ENCODE measurements at regions not wholly inside any gene's neighbourhood (a gene's known extent, or its start where the extent isn't known, plus 50 kb on each side); places are given as distances from the start of the nearest gene placed in this dataset.

DNA sequence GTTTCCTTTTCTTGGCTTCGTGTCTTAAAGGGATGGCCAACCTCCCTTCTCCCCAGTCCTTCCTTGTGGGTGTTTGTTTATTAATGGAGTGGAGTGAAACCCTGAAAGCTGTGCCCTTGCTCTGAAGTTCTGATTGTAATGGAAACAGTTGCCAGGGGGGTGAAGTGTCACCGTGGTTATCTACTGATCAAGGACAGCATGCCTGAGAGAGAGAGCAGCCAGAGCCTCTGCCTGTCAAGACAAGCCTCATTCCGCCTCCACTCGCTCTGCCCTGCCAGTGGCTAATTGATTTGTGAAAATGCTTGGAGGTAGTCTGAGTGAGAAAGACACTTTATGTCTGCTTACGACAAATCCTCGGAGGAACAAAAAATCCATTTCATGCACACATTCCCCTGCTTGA lies 143.7 kb upstream of the SLC30A5 start:
- H3F3A ChIP-seq (ENCODE audit: low read depth) = no peaks in the 10 kb centered on the region
- H3K36me3 Mint-ChIP-seq = no peaks in the 10 kb centered on the region
- no peak overlapping the region for H3K4me2 ChIP-seq
- no peaks in the 10 kb centered on the region for H3K9me3 ChIP-seq (ENCODE audit: low read depth)
- H2AFZ ChIP-seq (replicated peaks) = no peak overlapping the region
- no peak for TF ChIP-seq EZH2 (IDR thresholded peaks at IDR 0.05)
- TF ChIP-seq, protein P1, sequence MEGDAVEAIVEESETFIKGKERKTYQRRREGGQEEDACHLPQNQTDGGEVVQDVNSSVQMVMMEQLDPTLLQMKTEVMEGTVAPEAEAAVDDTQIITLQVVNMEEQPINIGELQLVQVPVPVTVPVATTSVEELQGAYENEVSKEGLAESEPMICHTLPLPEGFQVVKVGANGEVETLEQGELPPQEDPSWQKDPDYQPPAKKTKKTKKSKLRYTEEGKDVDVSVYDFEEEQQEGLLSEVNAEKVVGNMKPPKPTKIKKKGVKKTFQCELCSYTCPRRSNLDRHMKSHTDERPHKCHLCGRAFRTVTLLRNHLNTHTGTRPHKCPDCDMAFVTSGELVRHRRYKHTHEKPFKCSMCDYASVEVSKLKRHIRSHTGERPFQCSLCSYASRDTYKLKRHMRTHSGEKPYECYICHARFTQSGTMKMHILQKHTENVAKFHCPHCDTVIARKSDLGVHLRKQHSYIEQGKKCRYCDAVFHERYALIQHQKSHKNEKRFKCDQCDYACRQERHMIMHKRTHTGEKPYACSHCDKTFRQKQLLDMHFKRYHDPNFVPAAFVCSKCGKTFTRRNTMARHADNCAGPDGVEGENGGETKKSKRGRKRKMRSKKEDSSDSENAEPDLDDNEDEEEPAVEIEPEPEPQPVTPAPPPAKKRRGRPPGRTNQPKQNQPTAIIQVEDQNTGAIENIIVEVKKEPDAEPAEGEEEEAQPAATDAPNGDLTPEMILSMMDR (IDR thresholded peaks at IDR 0.05) = no peak
- no peak for TF ChIP-seq EZH2phosphoT487 (IDR thresholded peaks at IDR 0.05)
- H3K27me3 ChIP-seq = no peaks in the 10 kb centered on the region
- no peak overlapping the region for H3K4me3 Mint-ChIP-seq
- H3K27me3 Mint-ChIP-seq (ENCODE audit: insufficient read depth, low read depth) = peaks cover 2% of the 10 kb centered on the region
- peaks cover 2% of the 10 kb centered on the region for H3K9me3 Mint-ChIP-seq
- peak overlapping the region; percentile 74 for H3K27ac Mint-ChIP-seq
- H3K4me3 ChIP-seq = no peak overlapping the region
- H3K4me1 ChIP-seq = peaks cover 11% of the 10 kb centered on the region
- DNase-seq (ENCODE audit: low spot score) = peak; percentile 16
- H3K79me2 ChIP-seq (ENCODE audit: low read depth) = no peaks in the 10 kb centered on the region
- H3K36me3 ChIP-seq = no peaks in the 10 kb centered on the region
- H3K4me1 Mint-ChIP-seq = peaks cover 6% of the 10 kb centered on the region
- no peaks in the 10 kb centered on the region for H4K20me1 ChIP-seq (ENCODE audit: low read depth)
- H3K9ac ChIP-seq = no peak overlapping the region
- H3K27ac ChIP-seq = no peak overlapping the region

DNA sequence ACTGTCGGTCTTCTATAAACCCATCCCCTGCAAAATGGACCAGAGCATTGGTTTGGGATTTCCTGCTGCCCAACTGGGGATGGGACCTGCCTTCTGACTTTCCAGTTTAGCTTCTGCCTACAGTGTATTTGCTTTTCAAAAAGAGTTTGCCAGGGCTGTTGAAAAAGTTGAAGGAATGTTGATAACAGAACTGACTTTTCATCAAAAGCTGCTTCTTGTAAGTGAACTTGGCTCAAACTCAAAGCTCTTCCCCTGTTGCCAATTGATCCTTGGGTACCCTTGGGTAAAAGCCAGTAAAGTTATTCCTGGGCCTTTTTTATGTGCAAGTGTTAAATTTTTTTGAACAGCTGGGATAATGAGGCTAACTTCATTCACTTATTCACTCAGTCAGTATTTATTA lies 142.9 kb upstream of the SLC30A5 start:
- H3K9ac ChIP-seq = no peak overlapping the region
- H3K4me3 ChIP-seq = no peak overlapping the region
- H3K27me3 ChIP-seq = no peaks in the 10 kb centered on the region
- no peak for DNase-seq (ENCODE audit: low spot score)
- no peaks in the 10 kb centered on the region for H3K79me2 ChIP-seq (ENCODE audit: low read depth)
- no peaks in the 10 kb centered on the region for H4K20me1 ChIP-seq (ENCODE audit: low read depth)
- H3F3A ChIP-seq (ENCODE audit: low read depth) = no peaks in the 10 kb centered on the region
- no peak overlapping the region for H3K27ac ChIP-seq
- no peaks in the 10 kb centered on the region for H3K36me3 ChIP-seq
- no peak overlapping the region for H3K4me2 ChIP-seq
- no peak overlapping the region for H3K27ac Mint-ChIP-seq
- peaks cover 6% of the 10 kb centered on the region for H3K4me1 Mint-ChIP-seq
- no peak overlapping the region for H3K4me3 Mint-ChIP-seq
- H2AFZ ChIP-seq (replicated peaks) = no peak overlapping the region
- no peaks in the 10 kb centered on the region for H3K27me3 Mint-ChIP-seq (ENCODE audit: insufficient read depth, low read depth)
- peaks cover 2% of the 10 kb centered on the region for H3K9me3 Mint-ChIP-seq
- TF ChIP-seq EZH2 (IDR thresholded peaks at IDR 0.05) (no peak), EZH2phosphoT487 (IDR thresholded peaks at IDR 0.05) (no peak)
- TF ChIP-seq, protein P1 (IDR thresholded peaks at IDR 0.05) = no peak
- H3K9me3 ChIP-seq (ENCODE audit: low read depth) = no peaks in the 10 kb centered on the region
- H3K36me3 Mint-ChIP-seq = no peaks in the 10 kb centered on the region
- peaks cover 11% of the 10 kb centered on the region for H3K4me1 ChIP-seq

DNA sequence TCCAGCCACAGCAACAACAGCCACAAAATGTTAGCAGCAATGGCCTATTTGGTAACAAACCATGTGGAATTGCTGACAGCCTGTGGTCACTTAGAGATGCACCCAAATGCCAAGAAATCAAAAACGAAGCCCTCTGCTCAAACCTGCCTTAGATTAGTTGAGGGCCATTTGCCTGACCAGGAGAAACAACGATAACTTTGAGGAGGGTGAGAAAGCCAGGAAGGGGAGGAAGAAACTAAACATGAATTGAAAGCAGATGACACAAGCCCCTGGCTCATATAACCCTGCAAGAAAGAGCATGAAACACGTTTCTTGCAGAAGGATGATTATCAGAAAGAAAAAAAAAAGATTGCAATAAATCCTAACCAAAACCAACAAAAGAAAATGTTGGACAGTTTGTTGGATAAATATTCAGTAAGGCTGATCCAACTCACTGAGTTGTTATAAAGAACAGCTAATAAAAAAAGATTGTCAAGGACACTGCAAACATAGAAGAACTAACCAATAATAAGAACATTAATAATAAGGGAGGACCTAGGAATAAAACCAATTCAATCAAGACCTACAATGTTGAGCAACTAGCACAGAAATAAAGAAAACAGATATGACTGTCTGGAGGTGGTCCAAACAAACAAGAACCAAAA lies 140.5 kb upstream of the SLC30A5 start:
- H3K36me3 ChIP-seq = no peaks in the 10 kb centered on the region
- peaks cover 11% of the 10 kb centered on the region for H3K4me1 ChIP-seq
- Mint-ChIP-seq H3K36me3 (no peaks in the 10 kb centered on the region), H3K9me3 (peaks cover 4% of the 10 kb centered on the region), H3K4me1 (peaks cover 6% of the 10 kb centered on the region), H3K4me3 (no peak overlapping the region), H3K27me3 (ENCODE audit: insufficient read depth, low read depth) (no peaks in the 10 kb centered on the region), H3K27ac (no peak overlapping the region)
- H3K4me3 ChIP-seq = no peak overlapping the region
- TF ChIP-seq EZH2 (IDR thresholded peaks at IDR 0.05) (no peak), EZH2phosphoT487 (IDR thresholded peaks at IDR 0.05) (no peak)
- TF ChIP-seq, protein P1 (IDR thresholded peaks at IDR 0.05) = no peak
- H3K79me2 ChIP-seq (ENCODE audit: low read depth) = no peaks in the 10 kb centered on the region
- H2AFZ ChIP-seq (replicated peaks) = no peak overlapping the region
- H3K9me3 ChIP-seq (ENCODE audit: low read depth) = no peaks in the 10 kb centered on the region
- no peak overlapping the region for H3K9ac ChIP-seq
- no peaks in the 10 kb centered on the region for H3F3A ChIP-seq (ENCODE audit: low read depth)
- no peak for DNase-seq (ENCODE audit: low spot score)
- H4K20me1 ChIP-seq (ENCODE audit: low read depth) = no peaks in the 10 kb centered on the region
- H3K27me3 ChIP-seq = no peaks in the 10 kb centered on the region
- H3K27ac ChIP-seq = no peak overlapping the region
- no peak overlapping the region for H3K4me2 ChIP-seq

All from neural progenitor cell (in vitro differentiated cells).